ENCODE measurements at regions not wholly inside any gene's neighbourhood (a gene's known extent, or its start where the extent isn't known, plus 50 kb on each side); places are given as distances from the start of the nearest gene placed in this dataset.

DNA sequence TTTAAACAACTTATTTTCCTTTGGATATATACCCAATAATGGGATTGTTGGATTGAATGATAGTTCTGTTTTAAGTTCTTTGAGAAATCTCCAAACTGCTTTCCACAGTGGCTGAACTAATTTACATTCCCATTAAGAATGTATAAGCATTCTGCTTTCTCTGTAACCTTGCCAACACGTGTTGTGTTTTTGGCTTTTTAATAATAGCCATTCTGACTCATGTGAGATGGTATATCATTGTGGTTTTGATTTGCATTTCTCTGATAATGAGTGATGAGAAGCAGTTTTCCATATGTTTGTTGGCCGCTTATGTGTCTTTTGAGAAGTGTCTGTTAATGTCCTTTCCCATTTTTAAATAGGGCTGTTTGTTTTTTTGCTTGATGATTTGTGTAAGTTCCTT lies 155.6 kb upstream of the PITX2 start:
- DNase-seq: no peak

DNA sequence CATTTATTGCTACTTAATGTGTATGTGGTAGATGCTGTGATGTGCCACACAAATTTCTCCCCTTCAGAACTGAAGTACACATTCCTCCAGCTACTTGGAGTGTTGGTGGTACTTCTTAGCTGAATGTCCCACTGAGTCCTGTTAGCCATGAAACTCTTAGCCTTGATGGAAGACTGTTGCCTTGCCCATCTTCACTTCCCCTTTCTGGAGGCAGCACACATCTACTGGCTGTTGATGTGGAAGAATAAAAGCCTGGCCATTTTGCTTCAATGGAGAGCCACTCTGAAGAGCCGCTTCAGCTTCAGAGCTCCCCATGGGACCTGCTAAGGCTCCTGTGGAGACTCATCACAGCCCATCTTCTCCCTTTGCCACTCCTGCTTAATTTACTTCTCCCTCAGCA lies 157.7 kb upstream of the PITX2 start:
- DNase-seq: no peak

DNA sequence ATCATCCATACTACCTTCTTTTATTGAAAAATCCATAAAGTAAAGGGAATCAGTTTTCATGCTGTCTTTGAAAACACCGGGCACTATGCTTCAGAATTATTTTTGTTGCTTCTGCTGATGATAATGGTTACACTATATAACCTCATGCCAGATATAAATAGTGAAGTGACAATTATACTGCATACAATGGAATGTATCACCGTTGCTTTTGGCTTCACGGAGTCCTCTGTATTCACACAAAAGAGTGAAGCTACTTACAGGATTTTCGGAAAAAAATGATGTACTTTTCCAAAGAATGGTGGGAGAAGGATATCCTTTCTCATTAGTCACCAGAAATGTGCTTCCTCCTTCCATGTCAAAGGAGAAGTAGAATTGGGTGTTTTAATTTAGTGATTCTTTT lies 159.1 kb upstream of the PITX2 start:
- no peak for DNase-seq

DNA sequence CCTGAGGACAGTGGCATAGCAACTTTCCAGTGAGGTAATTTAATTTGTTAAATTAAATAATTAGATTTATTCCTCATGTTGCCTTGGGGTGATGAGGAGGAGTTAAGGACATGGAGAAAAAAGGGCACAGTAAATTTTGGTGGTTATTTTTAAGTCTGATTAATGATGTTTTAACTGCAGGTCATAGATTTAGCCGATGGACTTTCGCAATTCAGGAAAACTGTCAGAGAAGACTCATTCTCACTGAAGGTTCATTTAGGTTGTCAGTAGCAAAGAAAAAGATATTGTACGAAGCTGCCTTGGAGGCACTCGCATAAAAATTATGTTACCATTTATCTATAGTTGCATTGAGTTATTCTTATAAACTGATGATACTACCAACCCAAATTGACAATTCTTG lies 164.2 kb upstream of the PITX2 start:
- DNase-seq: no peak

DNA sequence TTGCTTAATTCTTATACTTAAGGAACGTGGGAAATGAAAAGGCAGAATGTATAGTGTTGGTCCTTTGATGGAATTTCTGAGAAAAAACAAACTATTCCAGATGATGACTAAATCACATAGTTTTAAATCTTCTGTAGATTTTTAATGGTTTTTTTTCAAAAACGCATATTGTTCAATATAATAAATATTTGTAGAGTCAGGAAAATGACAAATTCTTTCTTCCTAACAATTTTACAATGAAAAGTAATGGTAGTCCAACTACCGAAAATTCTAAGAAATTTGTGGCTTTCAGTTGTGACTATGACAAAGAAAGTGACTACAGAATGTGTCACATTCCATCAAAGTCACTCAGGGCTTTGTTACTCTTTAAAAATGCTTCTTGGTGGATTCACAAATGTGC lies 164.8 kb upstream of the PITX2 start:
- no peak for DNase-seq

DNA sequence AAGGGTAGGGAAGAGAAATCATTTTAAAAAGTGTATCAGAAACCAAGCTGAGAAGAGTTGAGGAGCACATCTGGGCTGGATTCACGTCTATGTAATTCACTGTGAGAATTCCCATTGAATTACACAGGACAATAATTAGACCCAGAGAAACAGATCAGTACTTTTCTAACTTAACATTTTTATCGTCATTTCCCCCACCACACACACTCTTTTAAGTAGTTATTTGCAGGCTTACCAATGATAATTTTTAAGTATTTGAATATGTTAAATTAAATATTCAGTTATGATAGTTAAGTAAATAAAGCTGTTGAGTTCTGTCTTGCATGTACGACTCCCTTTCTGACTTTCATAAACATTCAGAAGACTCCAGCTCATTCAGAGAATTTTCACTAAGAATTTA lies 165.4 kb upstream of the PITX2 start:
- DNase-seq: no peak

DNA sequence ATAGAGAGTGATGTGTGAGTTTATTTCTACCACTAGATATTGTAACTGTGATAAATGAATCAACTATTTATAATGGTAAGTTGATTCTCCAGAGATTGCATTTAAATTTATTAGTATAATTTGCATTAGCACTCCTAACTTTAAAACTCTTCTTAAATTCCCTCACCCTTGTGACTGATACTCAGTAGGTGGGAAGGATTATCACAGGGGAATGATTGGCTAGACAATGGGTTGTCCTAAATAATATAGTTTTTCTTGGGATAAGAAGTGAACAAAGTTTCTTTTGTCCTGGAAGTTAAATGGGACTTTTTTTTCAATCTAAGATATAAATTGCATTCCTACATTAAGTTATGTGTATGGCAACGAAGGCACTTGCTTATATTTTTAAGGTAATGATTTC lies 169.2 kb upstream of the PITX2 start:
- no peak for DNase-seq

DNA sequence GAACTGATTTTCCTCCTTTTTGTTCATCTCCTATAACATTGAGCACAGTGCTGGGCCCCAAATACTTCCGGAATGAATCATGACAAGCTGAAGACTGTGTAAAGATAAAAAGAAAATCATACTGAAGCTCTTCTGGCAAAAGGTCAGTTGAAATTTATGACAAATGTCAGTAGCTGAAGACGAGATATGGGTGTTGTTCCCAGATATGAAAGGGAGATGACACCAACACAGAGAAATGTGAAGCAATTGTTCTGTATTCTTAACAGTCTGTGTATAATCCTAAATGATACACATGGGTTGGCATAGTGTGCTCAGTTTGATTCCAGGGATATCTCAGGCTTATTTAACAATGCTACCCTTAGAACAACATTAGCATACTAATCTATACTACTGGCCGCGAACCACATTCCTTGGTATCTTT lies 170.5 kb upstream of the PITX2 start:
- no peak for DNase-seq

DNA sequence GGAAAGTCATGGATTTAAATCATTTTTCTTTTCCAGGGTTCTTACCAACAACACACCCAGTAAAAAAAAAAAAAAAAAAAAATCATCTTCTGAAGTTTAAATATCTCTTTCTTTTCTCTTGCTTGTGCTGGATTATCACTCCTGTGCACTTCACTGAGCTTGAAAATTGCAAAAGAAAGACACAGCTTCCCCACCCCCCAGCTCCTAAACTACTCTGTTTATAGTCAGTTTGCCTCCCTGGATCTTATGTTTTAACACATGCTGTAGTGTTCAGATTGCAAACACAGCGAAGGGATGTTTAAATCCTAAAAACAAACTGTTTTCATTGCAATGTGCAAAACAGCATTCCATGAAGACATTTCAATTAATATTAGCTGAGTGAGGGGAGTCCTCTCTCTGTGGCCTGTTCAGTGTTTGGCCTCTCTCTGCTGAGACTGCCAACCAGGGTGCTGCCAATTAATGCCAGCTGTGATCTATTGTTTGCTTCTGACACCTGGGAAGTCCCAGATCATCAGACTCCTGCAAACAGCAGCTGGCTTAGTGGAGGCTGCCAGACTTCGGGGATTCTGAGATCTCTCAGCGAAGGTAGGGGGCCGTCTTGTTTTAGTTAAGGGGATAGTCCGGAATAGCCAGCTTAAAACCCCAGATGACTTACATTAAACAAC lies 171.1 kb upstream of the PITX2 start:
- DNase-seq: peak in 1 of 2 donors; percentile 6

DNA sequence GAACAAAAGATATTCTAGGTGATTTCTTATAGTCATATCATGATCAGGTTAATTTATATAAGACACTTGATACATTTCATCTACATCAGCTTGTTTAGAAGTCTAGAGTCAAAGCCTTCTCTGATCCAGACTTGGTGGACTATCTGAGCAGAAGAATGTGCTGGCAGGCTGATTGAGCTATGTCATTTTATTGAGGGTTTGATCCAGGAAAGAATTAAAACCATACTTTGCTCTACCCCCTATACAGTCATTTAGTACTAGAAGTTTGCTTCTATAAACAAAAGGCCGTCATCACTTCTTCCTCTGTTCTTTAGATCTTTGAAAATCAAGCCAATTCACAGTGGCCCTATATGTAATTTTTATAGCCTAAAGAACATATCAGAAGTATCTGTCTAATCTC lies 173.1 kb upstream of the PITX2 start:
- no peak for DNase-seq

DNA sequence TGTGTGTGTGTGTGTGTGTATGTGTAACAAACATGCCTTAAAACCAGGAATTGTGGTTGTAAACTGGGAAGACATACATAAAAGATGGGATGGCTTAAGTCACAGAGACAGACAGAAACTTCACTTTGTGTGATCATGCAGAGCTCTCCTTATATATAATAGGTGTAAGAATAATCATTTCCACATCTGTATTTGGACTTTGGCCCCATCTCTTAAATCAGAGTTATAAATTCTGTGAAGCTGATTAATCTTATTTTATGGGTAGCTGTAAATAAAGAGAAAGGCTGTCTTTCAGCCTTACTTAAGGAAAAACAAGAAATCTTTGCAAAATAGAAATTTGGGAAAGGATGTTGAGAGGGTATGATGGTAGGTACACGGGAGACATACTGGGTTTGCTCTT lies 174.6 kb upstream of the PITX2 start:
- no peak for DNase-seq

DNA sequence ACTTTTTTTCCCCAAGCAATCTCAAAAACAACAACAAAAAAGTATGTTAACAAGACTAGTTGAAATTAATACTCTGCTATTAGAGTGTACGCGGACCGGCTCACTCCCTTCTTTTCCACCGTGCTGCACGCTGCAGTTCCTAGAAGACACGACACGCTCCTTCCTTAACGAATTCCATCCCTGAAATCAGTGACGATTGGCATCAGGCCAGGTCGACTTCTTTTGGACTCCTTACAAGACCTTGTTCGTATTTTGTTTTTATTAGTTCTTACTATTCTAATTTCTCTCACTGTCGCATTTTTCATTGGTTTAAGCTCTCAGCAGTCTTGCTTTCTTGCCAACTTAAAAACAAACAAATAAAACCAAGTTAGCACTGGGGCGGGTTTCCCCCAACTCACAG lies 175.8 kb upstream of the PITX2 start:
- DNase-seq: peak in 1 of 2 donors; percentile 10

DNA sequence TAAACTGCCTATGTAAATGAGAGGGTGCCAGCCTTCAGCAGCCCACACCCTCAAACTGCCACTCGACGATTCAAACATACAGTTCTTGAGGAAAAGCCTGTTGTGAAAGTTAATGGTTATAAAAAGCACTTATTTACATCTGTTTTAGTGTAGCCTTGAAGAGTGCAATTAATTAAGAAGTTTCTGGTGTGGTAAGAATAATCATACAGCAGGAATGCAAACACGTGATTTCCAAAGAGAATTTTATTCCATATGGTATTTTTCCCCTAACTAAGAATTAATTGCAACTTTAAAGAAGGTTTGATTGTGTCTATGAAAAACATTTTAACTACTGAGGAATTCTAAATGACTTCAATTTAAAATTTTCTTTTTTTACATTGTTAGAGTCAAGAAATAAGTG lies 176.3 kb upstream of the PITX2 start:
- DNase-seq: no peak

DNA sequence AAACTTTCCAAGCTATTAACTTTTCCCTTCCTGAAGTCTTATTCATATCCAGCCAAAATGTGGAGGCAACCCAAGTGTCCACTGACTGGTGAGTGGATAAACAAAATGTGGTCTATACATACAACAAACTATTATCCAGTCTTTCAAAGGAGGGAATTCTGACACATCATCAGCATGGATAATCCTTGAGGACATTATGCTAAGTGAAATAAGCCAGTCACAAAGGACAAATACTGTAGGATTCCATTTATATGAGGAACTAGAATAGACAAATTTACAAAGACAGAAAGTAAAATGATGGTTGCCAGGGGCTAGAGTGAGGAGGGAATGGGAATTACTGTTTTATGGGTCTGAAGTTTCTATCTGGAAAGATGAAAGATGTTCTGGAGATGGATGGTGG lies 178.7 kb upstream of the PITX2 start:
- DNase-seq: no peak

DNA sequence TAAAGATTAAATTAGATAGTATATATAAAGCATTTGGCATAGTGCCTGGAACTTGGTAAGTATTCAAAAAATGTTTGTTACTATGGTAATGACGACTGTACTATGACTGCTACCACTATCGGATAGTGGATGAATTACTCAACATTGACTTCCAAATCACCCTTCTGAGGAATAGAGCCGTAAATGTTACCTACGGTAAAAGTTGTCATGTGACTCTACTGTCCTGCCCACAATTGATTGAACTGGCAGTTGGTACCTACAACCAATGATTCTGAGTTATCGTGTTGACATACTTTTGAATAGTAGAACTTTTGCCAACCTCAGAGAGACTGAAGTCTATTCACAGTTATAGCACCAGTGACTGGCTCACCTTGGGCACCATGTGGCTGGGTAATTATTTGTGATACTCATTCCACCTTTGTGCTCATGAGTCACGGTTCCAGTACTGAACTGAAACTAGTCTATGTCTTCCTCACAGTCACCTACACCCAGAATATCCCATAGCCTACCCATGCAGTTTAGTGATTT lies 185.5 kb upstream of the PITX2 start:
- DNase-seq: no peak

DNA sequence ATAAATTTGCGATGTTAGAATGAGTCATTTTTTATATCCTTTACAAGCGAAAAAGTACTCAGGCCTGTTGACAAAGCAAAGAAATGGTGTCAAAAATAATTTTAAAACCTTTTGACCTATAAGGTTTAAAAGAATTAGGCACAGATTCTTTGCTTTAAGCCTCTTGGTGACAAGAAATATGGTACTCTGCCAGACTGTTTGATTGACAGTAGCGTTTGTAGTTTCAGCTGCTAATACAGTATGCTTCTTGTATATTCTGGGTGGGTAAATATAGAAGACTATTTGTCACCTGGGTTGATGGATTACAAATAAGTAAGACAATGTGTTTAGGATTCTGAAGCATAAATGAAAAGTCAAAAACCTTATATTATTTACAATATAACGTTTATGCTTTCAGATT lies 193.1 kb upstream of the PITX2 start:
- DNase-seq: no peak

DNA sequence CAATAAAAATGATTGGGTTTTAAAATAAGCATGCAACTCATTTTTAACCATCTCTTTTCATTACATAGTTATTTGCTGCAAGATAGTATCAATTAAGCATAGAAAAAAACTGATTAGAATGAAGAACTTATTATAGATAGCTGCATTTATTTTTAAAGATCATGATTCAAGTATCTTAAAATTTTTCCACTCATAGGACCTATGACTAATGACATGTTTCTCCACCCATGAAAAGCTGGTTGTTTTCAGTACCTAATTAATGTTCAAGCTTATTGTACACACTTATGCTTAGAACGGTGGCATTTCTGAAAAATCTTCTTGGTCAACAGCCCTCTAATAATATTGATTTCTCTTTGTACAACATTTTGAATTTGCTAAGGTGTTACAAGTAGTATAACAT lies 193.5 kb upstream of the PITX2 start:
- DNase-seq: no peak

DNA sequence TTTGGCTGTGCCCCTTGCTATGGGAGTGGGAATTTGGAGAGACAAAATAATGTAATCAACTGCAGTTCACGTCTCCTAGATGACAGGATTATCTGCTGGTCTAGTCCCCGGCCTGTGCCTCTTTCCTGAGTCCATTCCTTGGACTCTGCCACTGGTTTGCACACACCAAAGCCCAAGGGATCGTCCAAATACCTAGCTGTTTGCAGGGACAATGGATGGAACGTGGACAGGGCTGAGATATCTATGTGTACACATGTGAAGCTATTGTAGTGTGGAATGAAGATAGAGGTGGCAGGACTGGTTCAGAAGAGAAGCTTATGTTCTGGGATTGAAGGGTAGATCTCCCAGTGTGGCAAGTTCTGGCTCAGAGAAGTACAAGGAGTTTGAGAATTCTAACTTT lies 198.3 kb upstream of the PITX2 start:
- no peak for DNase-seq

DNA sequence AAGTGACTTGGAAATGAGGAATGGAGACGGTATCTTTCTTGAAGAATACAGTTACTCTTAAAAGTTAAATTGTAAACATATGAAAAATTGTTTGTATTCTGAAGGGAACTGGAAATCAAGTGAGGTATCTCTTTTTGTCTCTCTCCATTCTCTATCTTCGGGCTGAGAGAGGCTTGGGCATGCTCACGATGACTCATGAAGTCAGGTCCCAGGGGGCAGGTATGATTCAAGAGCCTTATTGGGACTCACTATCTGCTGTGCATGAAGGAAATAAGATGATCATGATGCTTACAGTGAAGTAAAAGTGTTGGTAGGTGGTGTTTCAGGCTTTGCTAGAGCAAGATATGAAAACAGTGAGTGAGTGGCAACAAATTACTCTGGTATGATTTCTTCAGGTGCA lies 200.4 kb upstream of the PITX2 start:
- DNase-seq: no peak

DNA sequence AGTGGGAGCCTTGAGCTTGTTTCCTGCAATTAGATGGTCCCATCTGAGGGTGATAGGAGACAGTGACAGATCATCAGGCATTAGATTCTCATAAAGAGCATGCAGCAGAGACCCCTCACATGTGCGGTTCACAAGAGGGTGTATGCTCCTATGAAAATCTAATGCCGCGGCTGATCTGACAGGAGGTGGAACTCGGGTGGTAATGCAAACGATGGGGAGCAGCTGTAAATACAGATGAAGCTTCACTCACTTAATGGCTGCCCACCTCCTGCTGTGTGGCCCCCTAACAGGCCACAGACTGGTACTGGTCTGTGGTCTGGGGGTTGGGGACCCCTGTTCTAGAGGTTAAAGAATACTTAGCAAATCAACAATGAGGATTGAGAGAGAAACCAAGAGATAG lies 201.5 kb upstream of the PITX2 start:
- no peak for DNase-seq

DNA sequence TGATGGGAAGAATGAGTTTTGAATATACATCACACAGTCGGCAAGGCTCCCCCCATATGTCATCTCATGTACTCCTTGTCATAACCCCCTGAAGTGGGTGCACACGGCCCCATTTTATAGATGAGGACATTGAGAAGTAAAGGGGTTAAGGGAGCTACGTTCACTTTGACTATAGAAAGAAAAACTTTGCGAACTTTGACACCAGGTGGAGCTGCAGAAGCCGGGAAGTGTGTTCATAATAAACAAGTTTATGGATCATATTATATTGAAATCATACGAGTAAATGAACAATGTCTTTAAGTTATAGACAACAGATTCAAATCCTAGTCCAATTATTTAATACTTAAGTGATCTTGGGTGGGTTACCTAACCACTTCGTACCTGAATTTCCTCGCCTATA lies 203.8 kb upstream of the PITX2 start:
- DNase-seq: no peak

DNA sequence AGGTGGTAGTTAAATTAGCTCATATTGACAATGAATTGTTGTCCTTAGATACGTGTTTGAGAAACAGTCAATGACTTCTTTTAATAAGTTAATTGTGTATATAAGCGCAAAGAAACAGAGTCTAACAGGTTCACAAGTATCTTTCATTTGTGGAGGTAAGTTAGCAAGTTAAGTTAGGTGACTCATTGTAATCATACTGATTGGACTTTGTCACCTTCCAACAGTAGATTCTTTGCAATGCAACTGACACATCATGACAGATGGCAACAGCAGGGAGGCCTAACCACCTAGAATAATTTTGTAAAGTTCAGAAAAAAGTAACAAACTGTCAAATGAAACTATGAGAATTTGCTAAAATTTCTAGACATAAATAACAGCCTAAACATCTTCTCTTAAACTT lies 207.6 kb upstream of the PITX2 start:
- no peak for DNase-seq

DNA sequence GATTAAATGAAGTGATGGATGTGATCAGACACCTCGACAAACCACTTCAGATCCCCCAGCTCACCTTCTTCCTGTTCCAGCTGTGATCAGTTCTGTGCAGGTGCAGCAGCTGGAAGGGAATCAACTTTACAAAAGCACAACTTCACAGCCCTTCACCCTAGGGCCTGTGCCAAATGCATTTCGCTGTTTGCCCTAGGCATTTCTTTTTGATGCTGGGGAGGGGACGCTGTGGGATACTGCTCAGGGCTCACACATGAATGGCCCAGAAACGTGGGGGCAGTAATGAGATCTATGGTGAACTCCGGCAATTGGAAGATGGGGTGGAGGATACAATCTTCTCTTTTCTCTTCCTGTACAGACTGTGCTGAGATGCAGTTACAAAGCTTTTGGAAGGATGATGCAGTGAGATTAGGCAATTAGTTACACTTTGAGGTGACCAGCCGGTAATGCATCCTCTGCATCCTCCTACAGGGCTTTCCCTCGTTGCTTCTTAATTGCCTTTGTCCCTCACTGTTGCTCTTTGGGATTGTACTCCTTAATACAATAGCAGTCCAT lies 215.1 kb upstream of the PITX2 start:
- DNase-seq: no peak

DNA sequence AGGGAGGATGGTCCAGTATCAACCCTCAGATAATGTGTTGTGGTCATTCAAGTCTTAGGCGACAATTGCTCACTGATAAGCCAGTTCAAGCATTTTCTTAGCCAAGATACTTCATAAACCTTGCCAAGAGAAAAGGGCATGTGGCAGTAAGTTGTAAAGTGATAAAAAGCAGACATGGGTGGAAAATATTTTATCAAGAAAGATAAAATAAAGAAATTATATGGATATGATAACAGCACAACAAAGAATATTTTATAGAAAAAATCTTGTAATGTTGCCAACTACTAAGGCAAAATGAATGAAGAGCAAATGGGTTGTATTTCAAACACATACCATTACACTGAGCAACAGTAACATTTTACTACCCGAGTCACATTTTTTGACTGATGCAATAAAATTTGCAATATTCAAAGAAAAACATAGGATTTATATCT lies 217.4 kb upstream of the PITX2 start:
- peak; percentile 27 to 40 for DNase-seq
